WTC11 (cell line): ENCODE measurements at regions not wholly inside any gene's neighbourhood (a gene's known extent, or its start where the extent isn't known, plus 50 kb on each side); places are given as distances from the start of the nearest gene placed in this dataset.

Source experiments
- ATAC-seq: fragments of 200-7000 bp; cut with Tn5 transposase; 2 replicates; pipeline ENCODE4 v1.10.0; 2021; ENCODE audit warnings: mild to moderate bottlenecking, moderate library complexity
- CTCF ChIA-PET: fragments of 300-600 bp; sonication (Branson Sonifier 250); formaldehyde crosslinking; loops from one replicate; lab custom pipeline; 2021; ENCODE audit warnings: antibody characterized with exemption; lab: Charles Lee
- POLR2A ChIA-PET: fragments of 350-600 bp; sonication (Branson Sonifier 250); formaldehyde crosslinking; loops from one replicate; lab custom pipeline; 2021; ENCODE audit warnings: antibody characterized with exemption; lab: Charles Lee
- DNase-seq: peaks from one replicate; pipeline ENCODE4 v3.0.0; 2021; ENCODE audit warnings: low spot score
- H3K27ac Mint-ChIP-seq: 2 replicates; pipeline ENCODE4 v1.8.0; 2021; ENCODE audit warnings: mixed read lengths
- H3K27me3 Mint-ChIP-seq: 2 replicates; pipeline ENCODE4 v1.8.0; 2021; ENCODE audit warnings: low read depth, mild to moderate bottlenecking, moderate library complexity, mixed read lengths
- H3K36me3 Mint-ChIP-seq: 2 replicates; pipeline ENCODE4 v1.8.0; 2021; ENCODE audit warnings: mixed read lengths
- H3K4me1 Mint-ChIP-seq: 2 replicates; pipeline ENCODE4 v1.8.0; 2022; ENCODE audit warnings: mixed read lengths
- H3K4me3 Mint-ChIP-seq: 2 replicates; pipeline ENCODE4 v1.8.0; 2021; ENCODE audit warnings: mild to moderate bottlenecking, moderate library complexity, mixed read lengths
- H3K9me3 Mint-ChIP-seq: 2 replicates; pipeline ENCODE4 v1.8.0; 2021; ENCODE audit warnings: mixed read lengths
- CREM ChIP-seq: sonication (generic); formaldehyde crosslinking; IDR thresholded peaks from 2 replicates; pipeline ENCODE4 v1.8.1; 2022; ENCODE audit warnings: mild to moderate bottlenecking, missing genetic modification reagents, moderate library complexity
- CTCF ChIP-seq: fragments of 200-600 bp; IDR thresholded peaks from 2 replicates; pipeline ENCODE4 v1.8.0; 2022; ENCODE audit warnings: antibody characterized with exemption
- E2F4 ChIP-seq: sonication (generic); formaldehyde crosslinking; IDR thresholded peaks from 2 replicates; pipeline ENCODE4 v1.8.1; 2022; ENCODE audit warnings: low read depth, mild to moderate bottlenecking, moderate library complexity, missing genetic modification reagents, borderline replicate concordance
- ELF4 ChIP-seq: sonication (generic); formaldehyde crosslinking; IDR thresholded peaks from 2 replicates; pipeline ENCODE4 v1.8.1; 2022; ENCODE audit warnings: low read depth, mild to moderate bottlenecking, moderate library complexity, missing genetic modification reagents
- HMGXB4 ChIP-seq: sonication (generic); formaldehyde crosslinking; IDR thresholded peaks from 2 replicates; pipeline ENCODE4 v1.8.1; 2023; ENCODE audit warnings: mild to moderate bottlenecking, moderate library complexity, missing genetic modification reagents
- NR2C2 ChIP-seq: sonication (generic); formaldehyde crosslinking; IDR thresholded peaks from 2 replicates; pipeline ENCODE4 v1.8.0; 2022; ENCODE audit warnings: mild to moderate bottlenecking, missing genetic modification reagents
- OVOL2 ChIP-seq: fragments of 250-450 bp; sonication (Bioruptor Pico); IDR thresholded peaks from 2 replicates; pipeline ENCODE4 v1.9.0; 2021; ENCODE audit warnings: mild to moderate bottlenecking, borderline replicate concordance
- PREB ChIP-seq: sonication (generic); formaldehyde crosslinking; IDR thresholded peaks from 2 replicates; pipeline ENCODE4 v1.8.1; 2022; ENCODE audit warnings: mild to moderate bottlenecking, missing genetic modification reagents, moderate library complexity, borderline replicate concordance
- PRRX2 ChIP-seq: fragments of 250-450 bp; sonication (Bioruptor Pico); IDR thresholded peaks from 2 replicates; pipeline ENCODE4 v1.8.0; 2021; ENCODE audit warnings: mild to moderate bottlenecking
- RELA ChIP-seq: sonication (generic); formaldehyde crosslinking; IDR thresholded peaks from 2 replicates; pipeline ENCODE4 v1.8.1; 2022; ENCODE audit warnings: missing genetic modification reagents, mild to moderate bottlenecking, borderline replicate concordance
- SMAD4 ChIP-seq: sonication (generic); formaldehyde crosslinking; IDR thresholded peaks from 2 replicates; pipeline ENCODE4 v1.8.0; 2022; ENCODE audit warnings: mild to moderate bottlenecking, missing genetic modification reagents
- USF2 ChIP-seq: sonication (generic); formaldehyde crosslinking; IDR thresholded peaks from 2 replicates; pipeline ENCODE4 v1.8.1; 2023; ENCODE audit warnings: mild to moderate bottlenecking, missing genetic modification reagents, moderate library complexity
- ZBTB43 ChIP-seq: sonication (generic); formaldehyde crosslinking; IDR thresholded peaks from 2 replicates; pipeline ENCODE4 v1.8.1; 2023; ENCODE audit warnings: mild to moderate bottlenecking, missing genetic modification reagents
- ZNF121 ChIP-seq: sonication (generic); formaldehyde crosslinking; IDR thresholded peaks from 2 replicates; pipeline ENCODE4 v1.8.0; 2023; ENCODE audit warnings: missing genetic modification reagents
- ZNF423 ChIP-seq: fragments of 250-450 bp; sonication (Bioruptor Pico); IDR thresholded peaks from 2 replicates; pipeline ENCODE4 v2.1.2; 2022; ENCODE audit warnings: mild to moderate bottlenecking, moderate library complexity
- ZNF425 ChIP-seq: fragments of 250-450 bp; sonication (Bioruptor Pico); conservative IDR thresholded peaks from 2 replicates; pipeline ENCODE4 v1.9.0; 2021; ENCODE audit warnings: mild to moderate bottlenecking
- TF ChIP-seq, protein P1 (sequence below): fragments of 250-450 bp; sonication (Bioruptor Pico); IDR thresholded peaks from 2 replicates; pipeline ENCODE4 v1.9.0; 2021; ENCODE audit warnings: mild to moderate bottlenecking
- TF ChIP-seq, protein P2 (sequence below): sonication (generic); formaldehyde crosslinking; IDR thresholded peaks from 2 replicates; pipeline ENCODE4 v1.8.0; 2022; ENCODE audit warnings: mild to moderate bottlenecking, missing genetic modification reagents

DNA sequence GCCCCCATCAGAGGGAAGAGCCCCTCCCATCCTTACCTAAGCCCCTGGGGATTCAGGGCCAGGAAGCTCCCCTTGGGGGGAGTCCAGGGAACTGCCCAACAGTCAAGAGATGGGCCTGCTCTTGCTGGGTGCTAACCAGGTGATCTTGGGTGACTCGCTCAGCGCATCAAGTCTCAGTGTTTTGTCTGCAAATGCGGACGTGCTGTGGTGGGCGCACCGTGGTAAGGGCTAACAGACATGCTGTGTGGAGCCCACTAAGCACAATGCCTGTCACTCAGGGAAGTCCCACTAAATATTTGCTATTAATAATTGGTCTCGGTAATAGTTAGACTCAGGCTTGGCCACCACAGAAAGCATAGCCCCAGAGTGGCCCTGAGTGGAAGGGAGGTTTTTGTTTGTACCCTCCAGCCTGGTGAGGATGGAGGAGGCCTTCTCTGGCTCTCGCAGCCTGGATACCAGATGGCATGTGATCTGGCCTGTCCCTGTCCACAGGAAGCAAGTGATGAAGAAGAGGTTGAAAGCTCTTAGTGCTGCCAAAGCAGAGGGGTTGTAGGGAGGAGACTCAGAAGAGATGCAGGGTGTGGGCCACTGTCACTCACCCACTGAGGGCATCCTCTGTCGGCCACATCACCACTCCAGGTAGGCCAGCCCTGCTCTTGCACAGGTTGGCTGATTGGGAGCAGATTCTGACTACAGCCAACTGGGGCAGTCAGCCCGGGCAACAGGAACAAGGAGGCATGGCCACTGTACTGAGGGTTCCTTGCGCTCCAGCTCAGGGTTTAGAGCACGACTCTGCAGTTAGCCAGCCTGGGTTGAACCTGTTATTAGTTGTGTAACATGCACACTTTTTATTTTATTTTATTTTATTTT lies 69.8 kb upstream of the KSR1 start (continued):
- TF ChIP-seq, protein P1, sequence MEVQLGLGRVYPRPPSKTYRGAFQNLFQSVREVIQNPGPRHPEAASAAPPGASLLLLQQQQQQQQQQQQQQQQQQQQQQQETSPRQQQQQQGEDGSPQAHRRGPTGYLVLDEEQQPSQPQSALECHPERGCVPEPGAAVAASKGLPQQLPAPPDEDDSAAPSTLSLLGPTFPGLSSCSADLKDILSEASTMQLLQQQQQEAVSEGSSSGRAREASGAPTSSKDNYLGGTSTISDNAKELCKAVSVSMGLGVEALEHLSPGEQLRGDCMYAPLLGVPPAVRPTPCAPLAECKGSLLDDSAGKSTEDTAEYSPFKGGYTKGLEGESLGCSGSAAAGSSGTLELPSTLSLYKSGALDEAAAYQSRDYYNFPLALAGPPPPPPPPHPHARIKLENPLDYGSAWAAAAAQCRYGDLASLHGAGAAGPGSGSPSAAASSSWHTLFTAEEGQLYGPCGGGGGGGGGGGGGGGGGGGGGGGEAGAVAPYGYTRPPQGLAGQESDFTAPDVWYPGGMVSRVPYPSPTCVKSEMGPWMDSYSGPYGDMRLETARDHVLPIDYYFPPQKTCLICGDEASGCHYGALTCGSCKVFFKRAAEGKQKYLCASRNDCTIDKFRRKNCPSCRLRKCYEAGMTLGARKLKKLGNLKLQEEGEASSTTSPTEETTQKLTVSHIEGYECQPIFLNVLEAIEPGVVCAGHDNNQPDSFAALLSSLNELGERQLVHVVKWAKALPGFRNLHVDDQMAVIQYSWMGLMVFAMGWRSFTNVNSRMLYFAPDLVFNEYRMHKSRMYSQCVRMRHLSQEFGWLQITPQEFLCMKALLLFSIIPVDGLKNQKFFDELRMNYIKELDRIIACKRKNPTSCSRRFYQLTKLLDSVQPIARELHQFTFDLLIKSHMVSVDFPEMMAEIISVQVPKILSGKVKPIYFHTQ: no peak
- no peak for TF ChIP-seq ZBTB43 (CRISPR knock-in tag)
- no peak for TF ChIP-seq SMAD4 (CRISPR knock-in tag)
- TF ChIP-seq PREB (CRISPR knock-in tag): no peak
- no peak for TF ChIP-seq NR2C2 (CRISPR knock-in tag)
- TF ChIP-seq ZNF423 (CRISPR knock-in tag): no peak
- TF ChIP-seq RELA (CRISPR knock-in tag): no peak

GRCh38 chr17:27389542-27390140 lies 66.6 kb upstream of the KSR1 start:
- Mint-ChIP-seq H3K27ac (no peak overlapping the region), H3K36me3 (no peaks in the 10 kb centered on the region), H3K27me3 (no peaks in the 10 kb centered on the region), H3K4me3 (no peak overlapping the region), H3K9me3 (0 out of 2 replicates have a peak, but pooled peaks cover 4% of the 10 kb centered on the region), H3K4me1 (no peaks in the 10 kb centered on the region)
- ATAC-seq (no peak), DNase-seq (no peak)
- CTCF ChIA-PET: interaction anchor here (1.2 kb wide), 1 partner anchor 9 kb away, joined by 3 read pairs; no protein-coding TSS in a partner anchor
- POLR2A ChIA-PET: interaction anchor here (0.6 kb wide), 1 partner anchor 112 kb away, joined by 4 read pairs; no protein-coding TSS in a partner anchor
- no peak for TF ChIP-seq PRRX2
- no peak for TF ChIP-seq ZNF121 (CRISPR knock-in tag)
- TF ChIP-seq, protein P2, sequence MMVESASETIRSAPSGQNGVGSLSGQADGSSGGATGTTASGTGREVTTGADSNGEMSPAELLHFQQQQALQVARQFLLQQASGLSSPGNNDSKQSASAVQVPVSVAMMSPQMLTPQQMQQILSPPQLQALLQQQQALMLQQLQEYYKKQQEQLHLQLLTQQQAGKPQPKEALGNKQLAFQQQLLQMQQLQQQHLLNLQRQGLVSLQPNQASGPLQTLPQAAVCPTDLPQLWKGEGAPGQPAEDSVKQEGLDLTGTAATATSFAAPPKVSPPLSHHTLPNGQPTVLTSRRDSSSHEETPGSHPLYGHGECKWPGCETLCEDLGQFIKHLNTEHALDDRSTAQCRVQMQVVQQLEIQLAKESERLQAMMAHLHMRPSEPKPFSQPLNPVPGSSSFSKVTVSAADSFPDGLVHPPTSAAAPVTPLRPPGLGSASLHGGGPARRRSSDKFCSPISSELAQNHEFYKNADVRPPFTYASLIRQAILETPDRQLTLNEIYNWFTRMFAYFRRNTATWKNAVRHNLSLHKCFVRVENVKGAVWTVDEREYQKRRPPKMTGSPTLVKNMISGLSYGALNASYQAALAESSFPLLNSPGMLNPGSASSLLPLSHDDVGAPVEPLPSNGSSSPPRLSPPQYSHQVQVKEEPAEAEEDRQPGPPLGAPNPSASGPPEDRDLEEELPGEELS: no peak
- no peak for TF ChIP-seq ZNF425
- no peak for TF ChIP-seq USF2 (CRISPR knock-in tag)
- no peak for TF ChIP-seq ELF4 (CRISPR knock-in tag)
- TF ChIP-seq CREM (CRISPR knock-in tag): no peak
- no peak for TF ChIP-seq OVOL2 (CRISPR knock-in tag)
- no peak for TF ChIP-seq HMGXB4 (CRISPR knock-in tag)
- no peak for TF ChIP-seq CTCF
- no peak for TF ChIP-seq E2F4 (CRISPR knock-in tag)
